Activated T-cell treated with anti-CD3 and anti-CD28 coated beads, Interleukin-2, amount 50 U/mL, for 4 hours (primary cell): ENCODE measurements at regions not wholly inside any gene's neighbourhood (a gene's known extent, or its start where the extent isn't known, plus 50 kb on each side); places are given as distances from the start of the nearest gene placed in this dataset.
"Not testable (repeated sequence)": the region's sequence is repeated elsewhere in the genome, so short reads cannot be mapped to it uniquely, and the experiment has no call there.

Experiments used
- ATAC-seq, 2 donors: fragments of 200-7000 bp; cut with Tn5 transposase; one replicate each; pipeline ENCODE4 v1.10.0; 2021
- DNase-seq: peaks from one replicate; pipeline ENCODE4 v3.0.0-alpha.2; 2020
- H3K27me3 Mint-ChIP-seq: one replicate; pipeline ENCODE4 v1.8.0; 2021; ENCODE audit warnings: low read depth, mixed read lengths
- H3K36me3 Mint-ChIP-seq: one replicate; pipeline ENCODE4 v1.8.0; 2022; ENCODE audit warnings: mixed read lengths; ENCODE audit not compliant: insufficient read depth
- H3K4me1 Mint-ChIP-seq: one replicate; pipeline ENCODE4 v1.8.0; 2021; ENCODE audit warnings: low read depth, mixed read lengths
- H3K4me3 Mint-ChIP-seq: one replicate; pipeline ENCODE4 v1.8.0; 2021; ENCODE audit warnings: mild to moderate bottlenecking, moderate library complexity, mixed read lengths
- H3K9me3 Mint-ChIP-seq: one replicate; pipeline ENCODE4 v1.8.0; 2021; ENCODE audit warnings: mixed read lengths

- H3K27me3 Mint-ChIP-seq, result no peaks in the 10 kb centered on the region
- no peaks in the 10 kb centered on the region for H3K4me1 Mint-ChIP-seq
- H3K4me3 Mint-ChIP-seq, result no peak overlapping the region
- no peak for DNase-seq
- peaks cover 13% of the 10 kb centered on the region for H3K9me3 Mint-ChIP-seq
- H3K36me3 Mint-ChIP-seq, result no peaks in the 10 kb centered on the region
- ATAC-seq, result no peak
These were observed 759.0 kb downstream of the AACS start for GRCh38 chr12:125824276-125824675.

- no peak for DNase-seq
These were observed 770.6 kb downstream of the AACS start for GRCh38 chr12:125835852-125836251.

GRCh38 chr12:125836647-125837046, 771.4 kb downstream of the AACS start:
- H3K27me3 Mint-ChIP-seq, result no peaks in the 10 kb centered on the region
- H3K4me1 Mint-ChIP-seq, result no peaks in the 10 kb centered on the region
- peaks cover 3% of the 10 kb centered on the region for H3K9me3 Mint-ChIP-seq
- ATAC-seq, result no peak
- H3K4me3 Mint-ChIP-seq, result no peak overlapping the region
- H3K36me3 Mint-ChIP-seq, result no peaks in the 10 kb centered on the region
- DNase-seq, result no peak

More at GRCh38 chr12:125835852-125836251, 770.6 kb downstream of the AACS start:
- Mint-ChIP-seq H3K9me3 (peaks cover 3% of the 10 kb centered on the region), H3K36me3 (no peaks in the 10 kb centered on the region), H3K4me3 (no peak overlapping the region), H3K27me3 (no peaks in the 10 kb centered on the region), H3K4me1 (no peaks in the 10 kb centered on the region)
- no peak for ATAC-seq

DNA sequence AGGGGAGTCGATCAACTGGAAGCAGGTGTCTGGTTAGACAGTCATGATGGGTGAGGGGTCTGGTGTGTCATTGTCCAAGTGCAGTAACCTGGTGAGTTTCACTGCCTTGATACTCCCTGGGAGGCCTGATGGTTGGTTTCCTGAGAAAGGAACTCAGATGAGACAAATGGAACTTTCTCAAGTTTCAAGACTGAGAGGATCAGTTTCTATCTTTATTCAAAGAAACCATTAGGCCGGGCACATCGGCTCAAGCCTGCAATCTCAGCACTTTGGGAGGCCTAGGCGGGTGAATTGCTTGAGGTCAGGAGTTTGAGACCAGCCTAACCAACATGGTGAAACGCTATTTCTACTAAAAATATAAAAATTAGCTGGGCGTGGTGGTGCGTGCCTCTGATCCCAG, 776.1 kb downstream of the AACS start:
- Mint-ChIP-seq H3K4me1 (no peaks in the 10 kb centered on the region), H3K36me3 (no peaks in the 10 kb centered on the region), H3K4me3 (no peak overlapping the region), H3K27me3 (no peaks in the 10 kb centered on the region), H3K9me3 (peaks cover 3% of the 10 kb centered on the region)
- no peak for ATAC-seq
- no peak for DNase-seq

DNA sequence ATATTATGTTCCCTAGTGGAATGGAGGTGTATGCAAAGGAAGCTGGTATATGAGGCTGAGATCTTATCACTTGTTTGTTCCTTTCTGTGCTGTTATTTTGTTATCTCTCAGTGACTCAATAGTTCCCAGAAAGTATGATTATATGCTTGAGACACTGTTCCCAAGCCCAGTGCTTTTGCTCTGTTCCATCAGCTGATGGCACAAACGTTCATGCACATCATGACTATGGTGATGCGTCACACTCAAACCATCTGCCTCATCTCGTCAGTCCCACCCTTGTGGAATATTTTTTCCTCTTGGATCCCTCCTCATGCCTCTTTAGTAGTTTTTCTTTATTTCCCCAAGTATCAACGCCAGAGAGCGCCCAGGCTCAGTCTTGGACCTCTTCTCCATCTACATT, 786.9 kb downstream of the AACS start:
- ATAC-seq, result no peak
- Mint-ChIP-seq H3K27me3 (no peaks in the 10 kb centered on the region), H3K4me1 (no peaks in the 10 kb centered on the region), H3K9me3 (peaks cover 4% of the 10 kb centered on the region), H3K4me3 (no peak overlapping the region), H3K36me3 (no peaks in the 10 kb centered on the region)
- DNase-seq, result no peak

DNA sequence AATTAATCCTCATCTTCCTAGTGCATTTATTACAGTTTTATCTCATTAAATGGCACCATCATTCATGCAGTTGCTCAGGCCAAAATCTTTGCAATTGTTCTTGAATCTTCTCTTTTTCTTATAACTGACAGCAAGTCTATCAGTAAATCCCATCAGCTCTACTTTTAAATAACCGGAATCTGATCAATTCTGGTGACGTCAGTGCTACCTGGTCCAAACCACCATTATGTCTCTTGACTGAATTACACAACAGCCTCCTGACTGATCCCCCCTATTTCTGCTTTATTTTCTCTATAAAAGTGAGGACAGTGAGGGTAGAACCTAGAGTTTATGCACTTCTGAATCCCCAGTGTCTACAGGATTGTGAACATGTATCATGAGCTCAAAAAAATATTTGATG, 787.4 kb downstream of the AACS start:
- no peaks in the 10 kb centered on the region for H3K27me3 Mint-ChIP-seq
- no peaks in the 10 kb centered on the region for H3K4me1 Mint-ChIP-seq
- no peak for DNase-seq
- no peaks in the 10 kb centered on the region for H3K36me3 Mint-ChIP-seq
- H3K4me3 Mint-ChIP-seq, result no peak overlapping the region
- ATAC-seq, result no peak
- peaks cover 4% of the 10 kb centered on the region for H3K9me3 Mint-ChIP-seq

GRCh38 chr12:125853670-125854069, 788.4 kb downstream of the AACS start:
- H3K9me3 Mint-ChIP-seq, result peaks cover 4% of the 10 kb centered on the region
- H3K4me3 Mint-ChIP-seq, result no peak overlapping the region
- no peaks in the 10 kb centered on the region for H3K27me3 Mint-ChIP-seq
- no peak for ATAC-seq
- H3K4me1 Mint-ChIP-seq, result no peaks in the 10 kb centered on the region
- H3K36me3 Mint-ChIP-seq, result no peaks in the 10 kb centered on the region
- no peak for DNase-seq

DNA sequence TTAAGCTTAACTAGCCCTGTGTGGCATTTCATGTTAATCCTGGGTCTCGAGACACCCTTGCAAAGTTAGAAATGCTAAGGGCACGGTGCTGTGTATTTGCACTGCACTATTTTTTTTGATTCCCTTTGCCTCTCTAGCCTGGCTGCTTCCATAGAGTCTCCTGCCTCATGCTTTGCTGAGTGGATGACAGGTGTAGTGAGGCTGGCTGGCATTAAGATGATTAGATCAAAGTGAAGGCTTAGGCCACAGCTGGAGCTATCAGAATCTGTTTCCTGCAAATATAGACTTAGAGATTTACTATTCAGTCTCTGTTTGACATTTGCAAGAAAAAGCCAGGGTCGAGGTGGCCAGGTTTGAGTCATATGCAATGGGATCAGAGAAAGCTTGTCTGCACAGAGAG, 791.1 kb downstream of the AACS start:
- H3K4me1 Mint-ChIP-seq, result no peaks in the 10 kb centered on the region
- peaks cover 4% of the 10 kb centered on the region for H3K9me3 Mint-ChIP-seq
- DNase-seq (no peak), ATAC-seq (no peak)
- H3K27me3 Mint-ChIP-seq, result peaks cover 3% of the 10 kb centered on the region
- no peak overlapping the region for H3K4me3 Mint-ChIP-seq
- no peaks in the 10 kb centered on the region for H3K36me3 Mint-ChIP-seq

DNA sequence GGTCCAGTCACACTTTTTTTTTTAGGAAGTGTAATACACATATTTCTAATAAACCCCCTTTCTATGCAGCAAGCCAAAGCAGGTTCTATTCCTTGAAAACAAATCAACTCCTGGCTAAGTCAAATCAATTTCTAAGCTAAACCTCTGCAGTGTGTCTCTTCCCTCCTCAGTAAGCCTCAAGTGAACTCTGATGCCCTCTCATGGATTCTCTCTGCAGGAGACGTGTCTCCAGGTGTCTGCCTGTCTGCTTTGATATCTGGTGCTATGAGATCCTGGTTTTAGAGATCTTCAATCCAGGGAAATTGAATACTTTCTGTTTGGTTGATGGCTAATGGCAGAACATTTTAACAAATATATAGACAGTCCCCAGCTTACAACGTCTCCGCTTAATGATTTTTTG, 791.7 kb downstream of the AACS start:
- H3K9me3 Mint-ChIP-seq, result peaks cover 4% of the 10 kb centered on the region
- H3K27me3 Mint-ChIP-seq, result peaks cover 3% of the 10 kb centered on the region
- ATAC-seq (no peak), DNase-seq (no peak)
- H3K4me3 Mint-ChIP-seq, result no peak overlapping the region
- H3K36me3 Mint-ChIP-seq, result no peaks in the 10 kb centered on the region
- no peaks in the 10 kb centered on the region for H3K4me1 Mint-ChIP-seq

GRCh38 chr12:125860672-125861288, 795.5 kb downstream of the AACS start:
- no peak overlapping the region for H3K4me3 Mint-ChIP-seq
- DNase-seq (no peak), ATAC-seq (no peak)
- peaks cover 4% of the 10 kb centered on the region for H3K9me3 Mint-ChIP-seq
- H3K4me1 Mint-ChIP-seq, result no peaks in the 10 kb centered on the region
- H3K27me3 Mint-ChIP-seq, result peaks cover 7% of the 10 kb centered on the region
- no peaks in the 10 kb centered on the region for H3K36me3 Mint-ChIP-seq

DNA sequence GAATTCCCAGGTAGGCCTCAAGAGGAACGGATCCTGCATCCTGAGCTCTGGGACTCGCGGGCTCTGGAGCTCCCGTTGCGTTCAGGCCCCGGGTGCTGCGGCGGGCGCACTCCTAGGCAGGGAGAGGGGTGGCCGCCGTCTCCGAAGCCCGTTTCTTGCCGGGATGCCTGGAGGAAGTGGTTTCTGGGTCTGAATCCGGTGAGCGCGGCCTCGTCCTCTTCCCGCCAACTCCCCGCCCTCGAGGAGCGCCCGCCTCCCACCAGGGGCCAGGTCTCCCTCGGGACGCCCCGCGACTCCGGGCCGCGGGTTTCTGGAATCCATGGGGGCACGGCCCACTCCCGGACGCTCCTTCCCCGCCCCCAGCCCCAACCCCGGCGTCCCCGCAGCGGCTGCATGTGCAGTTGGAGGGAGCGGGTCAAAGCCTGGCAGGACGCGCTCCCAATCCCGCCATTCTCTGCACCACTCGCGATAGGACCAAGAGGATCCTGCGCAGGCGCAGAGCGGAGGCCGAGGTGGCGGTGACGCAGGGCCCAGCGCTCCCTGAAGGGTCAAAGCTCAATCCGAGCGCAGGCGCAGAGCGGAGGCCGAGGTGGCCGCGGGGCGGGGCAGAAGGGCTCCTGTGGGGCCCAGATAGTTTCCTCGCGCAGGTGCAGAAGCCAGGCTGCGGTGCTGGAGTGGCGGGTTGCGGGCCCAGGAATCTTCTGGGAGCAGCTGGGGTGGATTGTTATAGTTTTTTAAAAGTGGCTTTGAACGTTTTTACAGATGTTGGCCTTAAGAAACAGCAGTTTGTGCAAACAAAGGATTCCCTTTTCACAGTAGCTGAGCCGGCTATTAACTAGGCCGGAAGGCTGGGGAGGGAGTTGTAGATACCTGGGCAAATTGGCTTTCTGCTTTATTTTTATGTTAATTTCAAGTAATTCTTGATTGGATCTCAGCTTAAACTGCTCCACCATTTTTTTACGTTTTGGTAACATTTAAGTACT, 796.4 kb downstream of the AACS start:
- ATAC-seq, result no peak

DNA sequence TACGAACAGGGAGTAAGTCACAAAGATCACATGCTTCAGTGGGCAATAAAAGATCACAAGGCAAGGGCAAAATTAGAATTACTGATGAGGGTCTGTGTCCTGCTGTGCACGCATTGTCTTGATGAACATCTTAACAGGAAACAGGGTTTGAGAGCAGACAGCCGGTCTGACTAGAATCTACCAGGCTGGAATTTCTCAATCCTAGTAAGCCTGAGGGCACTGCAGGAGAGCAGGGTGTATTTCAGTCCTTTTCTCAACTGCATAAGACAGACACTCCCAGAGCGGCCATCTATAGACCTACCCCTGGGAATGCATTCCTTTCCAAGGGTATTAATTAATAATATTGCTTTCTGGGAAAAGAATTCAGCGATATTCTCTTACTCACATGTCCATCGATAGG, 800.0 kb downstream of the AACS start:
- not testable (repeated sequence) for H3K9me3 Mint-ChIP-seq, H3K36me3 Mint-ChIP-seq, DNase-seq, H3K4me1 Mint-ChIP-seq, ATAC-seq, H3K4me3 Mint-ChIP-seq, H3K27me3 Mint-ChIP-seq

More for the DNA sequence above, 796.4 kb downstream of the AACS start:
- H3K4me3 Mint-ChIP-seq, result no peak overlapping the region
- H3K9me3 Mint-ChIP-seq, result peaks cover 4% of the 10 kb centered on the region
- peaks cover 7% of the 10 kb centered on the region for H3K27me3 Mint-ChIP-seq
- no peaks in the 10 kb centered on the region for H3K4me1 Mint-ChIP-seq
- no peaks in the 10 kb centered on the region for H3K36me3 Mint-ChIP-seq
- DNase-seq, result no peak

GRCh38 chr12:125871811-125872594, 806.8 kb downstream of the AACS start:
- no peak overlapping the region for H3K4me3 Mint-ChIP-seq
- DNase-seq (no peak), ATAC-seq (no peak)
- no peaks in the 10 kb centered on the region for H3K27me3 Mint-ChIP-seq
- no peaks in the 10 kb centered on the region for H3K36me3 Mint-ChIP-seq
- peaks cover 8% of the 10 kb centered on the region for H3K9me3 Mint-ChIP-seq
- H3K4me1 Mint-ChIP-seq, result no peaks in the 10 kb centered on the region

GRCh38 chr12:125873016-125873415, 807.8 kb downstream of the AACS start:
- ATAC-seq, result no peak
- H3K9me3 Mint-ChIP-seq, result peaks cover 8% of the 10 kb centered on the region
- no peaks in the 10 kb centered on the region for H3K27me3 Mint-ChIP-seq
- DNase-seq, result no peak
- H3K4me3 Mint-ChIP-seq, result no peak overlapping the region
- no peaks in the 10 kb centered on the region for H3K36me3 Mint-ChIP-seq
- no peaks in the 10 kb centered on the region for H3K4me1 Mint-ChIP-seq
